Adrenal gland (tissue), 9 donors: ENCODE measurements at regions not wholly inside any gene's neighbourhood (a gene's known extent, or its start where the extent isn't known, plus 50 kb on each side); places are given as distances from the start of the nearest gene placed in this dataset.

Source experiments
- DNase-seq, 7 donors: peaks; one replicate each; pipeline ENCODE4 v3.0.0-alpha.2; 2019 to 2020
- H3K27ac ChIP-seq, 5 donors: fragments of 200-600 bp; sonication (generic) in 4 of 5; 1 replicate in 3 of 5; 2 replicates in 2 of 5; pipeline versions ENCODE4 v1.5.1 to v1.8.0; 2016 to 2020; ENCODE audit warnings: mild to moderate bottlenecking in 1 of 5
- H3K27me3 ChIP-seq: fragments of 200-600 bp; 2 replicates; pipeline ENCODE4 v1.8.0; 2021
- H3K36me3 ChIP-seq, 2 donors: fragments of 200-600 bp; replicated peaks in 1 of 2; 1 replicate in 1 of 2; 2 replicates in 1 of 2; pipeline versions ENCODE4 v1.5.1 to v1.8.0; 2018 to 2022
- H3K4me1 ChIP-seq, 2 donors: fragments of 200-600 bp; replicated peaks in 1 of 2; 1 replicate in 1 of 2; 2 replicates in 1 of 2; pipeline versions ENCODE4 v1.5.1 to v1.8.0; 2018 to 2021
- H3K4me3 ChIP-seq, 4 donors: fragments of 200-600 bp; sonication (generic) in 3 of 4; one replicate each; pipeline ENCODE4 v1.5.1; 2016 to 2018
- H3K9me3 ChIP-seq, 3 donors: fragments of 200-600 bp; sonication (generic) in 1 of 3; replicated peaks in 1 of 3; 1 replicate in 2 of 3; 2 replicates in 1 of 3; pipeline versions ENCODE4 v1.5.1 to v1.8.0; 2016 to 2021
- CTCF ChIP-seq, 6 experiments: fragments of 450-650 bp in 4 of 6; fragments of 200-600 bp in 2 of 6; sonication (generic) in 1 of 6; IDR thresholded peaks; 1 replicate in 5 of 6; 2 replicates in 1 of 6; pipeline versions ENCODE4 v1.5.1 to v1.8.0; 2016 to 2021; ENCODE audit warnings: antibody characterized with exemption in 6 of 6, mild to moderate bottlenecking in 2 of 6, moderate library complexity in 1 of 6
- POLR2A ChIP-seq, 2 donors: fragments of 450-650 bp; IDR thresholded peaks; one replicate each; pipeline ENCODE4 v1.6.1; 2017; ENCODE audit warnings: antibody characterized with exemption in 2 of 2, mild to moderate bottlenecking in 2 of 2, moderate library complexity in 1 of 2
- WGBS, 4 donors: extraction: QIAGEN DNeasy Blood & Tissue Kit in 2 of 4; methylation state at CpG; one replicate each; pipeline versions ENCODE4 v1.1.5 to v1.1.7; 2013 to 2017; 5-methylcytosine and 5-hydroxymethylcytosine counted together
- intact Hi-C, 2 donors: fragments of 100-400 bp; cut with DNase I; formaldehyde crosslinking; loops; one replicate each; pipeline versions ENCODE4 v1.14.1 to v1.15.0; 2022 to 2023
- donor health status: healthy with polysubstance abuse.
- donor health status: Bipolar disorder and iron deficiency.
- donor health status: DM: yes; HTN: yes; CAD: no.
- donor health status: DM: no; HTN: no; CAD: no.
- donor health status: DM: no; HTN: no; CAD: no.

- TF ChIP-seq CTCF (IDR thresholded peaks at IDR 0.05) (no peak), POLR2A (IDR thresholded peaks at IDR 0.05) (no peak)
- no peaks in the 10 kb centered on the region for H3K36me3 ChIP-seq
- H3K4me3 ChIP-seq = no peak overlapping the region
- WGBS, 4 donors = 48 to 61% (median 55%) methylated on average over 3 of the region's 3 CpGs
- DNase-seq = no peak
- H3K9me3 ChIP-seq = no peaks in the 10 kb centered on the region
- intact Hi-C loops = no loop called here
- no peaks in the 10 kb centered on the region for H3K27me3 ChIP-seq
- H3K4me1 ChIP-seq = no peaks in the 10 kb centered on the region
- no peak overlapping the region for H3K27ac ChIP-seq
These were observed 512.8 kb downstream of the LMO7 start for GRCh38 chr13:76148926-76149325.

- TF ChIP-seq CTCF (IDR thresholded peaks at IDR 0.05) (no peak), POLR2A (IDR thresholded peaks at IDR 0.05) (no peak)
- H3K9me3 ChIP-seq = no peaks in the 10 kb centered on the region
- H3K4me3 ChIP-seq = no peak overlapping the region
- H3K27me3 ChIP-seq = no peaks in the 10 kb centered on the region
- H3K27ac ChIP-seq = no peak overlapping the region
- H3K36me3 ChIP-seq = no peaks in the 10 kb centered on the region
- H3K4me1 ChIP-seq = no peaks in the 10 kb centered on the region
- intact Hi-C loops = no loop called here
- no peak for DNase-seq
These were observed 512.2 kb downstream of the LMO7 start for GRCh38 chr13:76148374-76148773.

GRCh38 chr13:76132532-76132931 is 496.4 kb downstream of the LMO7 start:
- intact Hi-C loops = no loop called here
- no peak for TF ChIP-seq CTCF (IDR thresholded peaks at IDR 0.05)
- no peak for TF ChIP-seq POLR2A (IDR thresholded peaks at IDR 0.05)

GRCh38 chr13:76131551-76131950 is 495.4 kb downstream of the LMO7 start:
- H3K36me3 ChIP-seq = no peaks in the 10 kb centered on the region
- DNase-seq = no peak
- intact Hi-C loops = no loop called here
- H3K4me1 ChIP-seq = no peaks in the 10 kb centered on the region
- H3K27ac ChIP-seq = no peak overlapping the region
- H3K9me3 ChIP-seq = no peaks in the 10 kb centered on the region
- H3K4me3 ChIP-seq = no peak overlapping the region
- TF ChIP-seq CTCF (IDR thresholded peaks at IDR 0.05) = no peak
- TF ChIP-seq POLR2A (IDR thresholded peaks at IDR 0.05) = no peak
- 66 to 81% (median 69%) methylated on average over 7 of the region's 7 CpGs for WGBS, 4 donors
- no peaks in the 10 kb centered on the region for H3K27me3 ChIP-seq

More at GRCh38 chr13:76132532-76132931, 496.4 kb downstream of the LMO7 start:
- Histone ChIP-seq H3K9me3 (no peaks in the 10 kb centered on the region), H3K27me3 (no peaks in the 10 kb centered on the region), H3K27ac (no peak overlapping the region), H3K4me3 (no peak overlapping the region), H3K36me3 (no peaks in the 10 kb centered on the region), H3K4me1 (no peaks in the 10 kb centered on the region)
- WGBS, 4 donors = 57 to 74% (median 66%) methylated on average over 1 of the region's 1 CpG
- DNase-seq = no peak
